HG03039 (cell line): ENCODE measurements at regions not wholly inside any gene's neighbourhood (a gene's known extent, or its start where the extent isn't known, plus 50 kb on each side); places are given as distances from the start of the nearest gene placed in this dataset.

ENCODE experiments used
- ATAC-seq: cut with Tn5 transposase; IDR thresholded peaks from one replicate; pipeline ENCODE4 v1.9.1; 2021; ENCODE audit warnings: mild to moderate bottlenecking, moderate library complexity; ENCODE audit not compliant: unreplicated experiment

- no peak for ATAC-seq
Observed at GRCh38 chr5:163770625-163771024, 265.2 kb downstream of the MAT2B start.

- no peak for ATAC-seq
Observed at GRCh38 chr5:163772241-163772640, 266.8 kb downstream of the MAT2B start.

GRCh38 chr5:163772644-163773043 lies 267.2 kb downstream of the MAT2B start:
- no peak for ATAC-seq

GRCh38 chr5:163773226-163773625 lies 267.8 kb downstream of the MAT2B start:
- ATAC-seq, result no peak

GRCh38 chr5:163789870-163790269 lies 284.5 kb downstream of the MAT2B start:
- no peak for ATAC-seq

- no peak for ATAC-seq
Observed at GRCh38 chr5:163790497-163790896, 285.1 kb downstream of the MAT2B start.

GRCh38 chr5:163794993-163795392 lies 289.6 kb downstream of the MAT2B start:
- ATAC-seq, result no peak

- no peak for ATAC-seq
Observed at GRCh38 chr5:163807781-163808180, 302.4 kb downstream of the MAT2B start.

- no peak for ATAC-seq
Observed at GRCh38 chr5:163809473-163809872, 304.1 kb downstream of the MAT2B start.

- no peak for ATAC-seq
Observed at GRCh38 chr5:163813900-163814299, 308.5 kb downstream of the MAT2B start.

GRCh38 chr5:163815240-163815791 lies 309.9 kb downstream of the MAT2B start:
- no peak for ATAC-seq

GRCh38 chr5:163821142-163821541 lies 315.7 kb downstream of the MAT2B start:
- ATAC-seq, result no peak

- no peak for ATAC-seq
Observed at GRCh38 chr5:163822548-163822947, 317.1 kb downstream of the MAT2B start.

- no peak for ATAC-seq
Observed at GRCh38 chr5:163825661-163826060, 320.2 kb downstream of the MAT2B start.

GRCh38 chr5:163826201-163826600 lies 320.8 kb downstream of the MAT2B start:
- no peak for ATAC-seq

- no peak for ATAC-seq
Observed at GRCh38 chr5:163832155-163832554, 326.7 kb downstream of the MAT2B start.

- ATAC-seq, result no peak
Observed at GRCh38 chr5:163838738-163839137, 333.3 kb downstream of the MAT2B start.

GRCh38 chr5:163846512-163846911 lies 341.1 kb downstream of the MAT2B start:
- ATAC-seq, result no peak

- ATAC-seq, result no peak
Observed at GRCh38 chr5:163855754-163856153, 350.3 kb downstream of the MAT2B start.

GRCh38 chr5:163861670-163862069 lies 356.3 kb downstream of the MAT2B start:
- no peak for ATAC-seq

- ATAC-seq, result no peak
Observed at GRCh38 chr5:163867324-163867723, 361.9 kb downstream of the MAT2B start.

GRCh38 chr5:163867738-163868137 lies 362.3 kb downstream of the MAT2B start:
- ATAC-seq, result no peak

GRCh38 chr5:163869581-163869980 lies 364.2 kb downstream of the MAT2B start:
- no peak for ATAC-seq
